DOHH2 (cell line): ENCODE measurements at regions not wholly inside any gene's neighbourhood (a gene's known extent, or its start where the extent isn't known, plus 50 kb on each side); places are given as distances from the start of the nearest gene placed in this dataset.

Experiments
- CTCF ChIP-seq: fragments of 200-600 bp; sonication (generic); IDR thresholded peaks from one replicate; pipeline ENCODE4 v1.5.1; 2014; ENCODE audit warnings: antibody characterized with exemption, mild to moderate bottlenecking, low read depth, low read length; ENCODE audit not compliant: poor library complexity, severe bottlenecking
- EZH2phosphoT487 ChIP-seq: fragments of 200-600 bp; sonication (generic); IDR thresholded peaks from 2 replicates; pipeline ENCODE4 v1.6.1; 2017; ENCODE audit warnings: borderline replicate concordance, mild to moderate bottlenecking, antibody characterized with exemption, low read length, moderate library complexity, mixed read lengths

GRCh38 chr6:137781639-137782038 lies 85.4 kb upstream of the TNFAIP3 start:
- no peak for TF ChIP-seq CTCF
- no peak for TF ChIP-seq EZH2phosphoT487
